ENCODE measurements at regions not wholly inside any gene's neighbourhood (a gene's known extent, or its start where the extent isn't known, plus 50 kb on each side); places are given as distances from the start of the nearest gene placed in this dataset.
A peak's percentile ranks its signal among the peaks of the same experiment; 100 is the strongest.
"Not testable (repeated sequence)": the region's sequence is repeated elsewhere in the genome, so short reads cannot be mapped to it uniquely, and the experiment has no call there.

DNA sequence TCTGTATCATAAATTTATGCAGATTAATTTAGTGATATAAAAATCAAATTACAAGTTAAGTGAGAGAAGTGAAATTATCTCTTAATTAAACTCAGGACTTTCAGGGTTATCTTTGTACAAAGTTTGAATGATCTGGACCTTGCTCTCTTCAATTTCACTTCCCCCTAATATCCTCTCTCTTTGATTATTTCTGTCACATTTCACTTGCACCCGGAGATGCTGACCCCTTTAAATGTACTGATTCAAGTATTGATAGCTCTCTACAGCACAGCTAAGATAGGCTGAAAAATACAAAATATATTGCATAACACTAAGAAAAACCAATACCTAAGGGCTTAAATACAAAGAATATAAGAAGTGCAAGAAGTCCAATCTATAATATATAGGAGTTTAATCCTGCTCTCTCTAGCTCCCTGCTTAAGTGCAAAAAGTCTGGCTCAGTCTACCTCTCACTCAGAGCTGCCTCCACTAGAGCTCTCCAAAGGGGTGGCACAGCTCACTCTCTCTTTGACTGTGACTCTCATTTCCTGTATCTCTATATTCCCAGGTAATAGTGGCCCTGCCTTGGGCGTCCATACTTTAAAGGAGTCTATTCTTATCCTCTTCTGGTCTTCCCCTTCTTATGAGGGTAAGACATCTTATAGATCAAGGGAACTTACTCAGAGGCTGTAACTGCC, 588.4 kb downstream of the RFPL4B start:
- DNase-seq (ENCODE audit: low read depth) = no peak

DNA sequence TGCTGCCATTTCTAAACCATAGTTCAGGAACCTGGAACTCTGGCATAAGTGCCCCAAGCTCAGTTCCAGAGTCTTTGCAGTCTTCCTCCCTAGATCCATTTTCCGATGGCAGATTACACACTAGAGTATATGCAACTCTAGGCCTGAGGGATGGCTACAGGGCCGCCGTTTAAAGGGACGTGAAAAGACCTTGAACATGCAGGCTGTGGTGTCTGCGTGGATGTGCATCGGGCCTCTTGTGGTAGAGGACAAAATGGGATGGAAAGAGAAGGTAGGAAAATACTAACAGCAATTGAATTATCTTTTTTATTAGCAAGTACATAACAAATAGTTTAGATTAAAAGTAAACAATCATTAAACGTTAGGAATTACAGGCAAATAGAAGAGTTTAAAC, 588.9 kb downstream of the RFPL4B start:
- DNase-seq (ENCODE audit: low read depth) = no peak

GRCh38 chr6:112936504-112936903, 589.4 kb downstream of the RFPL4B start:
- DNase-seq (ENCODE audit: low read depth) = peak; percentile 8

GRCh38 chr6:112937690-112938089, 590.6 kb downstream of the RFPL4B start:
- DNase-seq (ENCODE audit: low read depth) = not testable (repeated sequence)

DNA sequence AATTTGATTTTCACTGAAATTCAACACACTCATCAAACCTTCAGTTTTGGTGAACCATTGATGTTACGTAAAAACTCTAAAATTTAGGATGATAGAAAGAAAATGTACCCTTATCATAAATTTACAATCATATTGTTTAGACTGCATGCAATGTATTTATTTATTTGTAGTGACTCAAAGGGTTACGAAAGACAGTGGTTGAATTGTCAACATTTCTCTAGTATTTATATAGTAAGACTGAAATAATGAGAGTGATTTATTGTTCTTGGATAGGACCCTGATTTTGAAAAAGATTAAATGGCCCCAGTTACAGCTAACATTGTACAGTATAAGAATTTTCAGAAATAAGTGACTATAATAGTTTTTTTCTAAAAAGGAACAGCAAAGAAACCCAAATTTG, 591.5 kb downstream of the RFPL4B start:
- DNase-seq (ENCODE audit: low read depth) = no peak

DNA sequence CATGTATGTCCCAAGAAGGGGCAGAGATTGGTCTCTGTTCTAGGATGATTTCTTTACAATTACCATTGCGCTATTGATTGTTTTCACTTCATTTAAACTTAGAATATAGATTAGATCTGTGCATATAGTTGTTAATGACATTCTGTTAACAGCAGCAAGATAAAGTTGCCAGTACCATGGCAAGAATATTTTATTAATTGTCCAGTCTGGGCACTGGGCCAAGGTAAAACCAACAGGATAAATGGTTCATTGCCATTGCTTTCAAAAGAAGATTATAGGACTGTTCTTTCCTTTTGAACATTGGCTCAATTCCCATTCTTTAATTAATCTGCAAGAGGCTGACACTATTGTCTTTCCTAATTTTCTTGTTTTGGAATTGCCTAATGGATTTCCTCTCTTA, 592.4 kb downstream of the RFPL4B start:
- no peak for DNase-seq (ENCODE audit: low read depth)

GRCh38 chr6:112941613-112942012, 594.5 kb downstream of the RFPL4B start:
- DNase-seq (ENCODE audit: low read depth) = no peak

- no peak for DNase-seq (ENCODE audit: low read depth)
Observed at GRCh38 chr6:112946051-112946450, 598.9 kb downstream of the RFPL4B start.

DNA sequence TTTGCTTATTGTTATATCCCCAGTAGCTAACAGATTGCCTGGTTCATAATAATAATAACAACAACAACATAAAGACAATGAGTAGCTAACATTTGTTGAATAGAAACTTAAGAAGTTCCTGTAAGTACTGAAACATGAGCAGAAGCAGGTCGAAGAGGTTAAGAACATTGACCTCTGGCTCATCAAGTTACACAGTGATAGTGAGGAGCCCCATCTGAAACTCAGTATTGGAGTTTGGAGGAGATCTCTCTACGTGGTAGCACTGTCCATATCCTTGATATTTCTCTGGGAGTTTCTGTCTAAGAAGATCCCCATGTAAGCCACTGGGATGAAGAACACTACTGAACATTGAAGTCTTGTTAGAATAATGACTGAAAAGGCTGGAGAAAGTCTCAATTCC, 600.4 kb downstream of the RFPL4B start:
- no peak for DNase-seq (ENCODE audit: low read depth)

- DNase-seq (ENCODE audit: low read depth) = no peak
Observed at GRCh38 chr6:112951829-112952228, 604.7 kb downstream of the RFPL4B start.

DNA sequence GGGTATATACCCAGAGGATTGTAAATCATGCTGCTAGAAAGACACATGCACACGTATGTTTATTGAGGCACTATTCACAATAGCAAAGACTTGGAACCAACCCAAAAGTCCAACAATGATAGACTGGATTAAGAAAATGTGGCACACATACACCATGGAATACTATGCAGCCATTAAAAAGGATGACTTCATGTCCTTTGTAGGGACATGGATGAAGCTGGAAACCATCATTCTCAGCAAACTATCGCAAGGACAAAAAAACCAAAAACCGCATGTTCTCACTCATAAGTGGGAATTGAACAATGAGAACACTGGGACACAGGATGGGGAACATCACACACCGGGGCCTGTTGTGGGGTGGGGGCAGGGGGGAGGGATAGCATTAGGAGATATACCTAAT, 608.6 kb downstream of the RFPL4B start:
- DNase-seq (ENCODE audit: low read depth) = not testable (repeated sequence)

DNA sequence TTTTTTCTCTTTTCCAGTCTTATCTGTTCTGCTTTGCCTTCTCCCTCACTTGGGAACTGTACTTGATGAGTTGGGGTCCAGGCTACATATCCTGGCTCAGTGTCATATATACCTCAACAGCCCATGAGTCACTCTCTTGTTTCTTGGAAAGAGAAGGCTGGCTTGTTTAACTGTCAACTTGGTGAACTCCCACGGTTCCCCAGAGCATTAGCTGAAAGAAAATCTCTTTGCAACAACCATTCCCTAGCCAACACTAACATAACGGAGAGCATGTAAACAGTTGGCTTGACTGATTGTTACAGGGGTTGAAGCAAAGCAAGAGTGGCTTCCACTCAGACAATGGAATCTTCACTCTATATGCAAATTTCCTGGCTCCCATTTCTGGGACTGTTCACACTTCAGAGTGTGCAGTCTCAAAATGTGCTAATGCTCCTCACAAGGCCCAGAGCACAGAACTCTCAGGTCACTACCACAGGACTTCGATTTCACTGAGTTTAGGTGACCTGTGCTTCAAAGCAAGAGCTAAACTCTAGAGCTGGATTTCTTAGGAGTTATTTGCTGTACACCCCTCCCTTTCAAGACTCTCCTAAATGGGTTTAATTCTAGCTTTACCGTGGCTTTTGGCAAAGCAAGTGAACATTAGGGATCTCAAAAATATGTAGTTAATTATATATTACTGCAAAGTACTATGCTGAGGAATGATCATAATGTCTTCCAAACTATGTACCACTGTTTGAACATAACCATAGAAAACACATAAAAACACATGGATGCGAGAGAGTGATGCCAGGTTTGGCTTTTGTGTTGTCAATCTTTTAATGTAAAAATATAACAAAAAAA, 609.8 kb downstream of the RFPL4B start:
- DNase-seq (ENCODE audit: low read depth) = no peak

DNA sequence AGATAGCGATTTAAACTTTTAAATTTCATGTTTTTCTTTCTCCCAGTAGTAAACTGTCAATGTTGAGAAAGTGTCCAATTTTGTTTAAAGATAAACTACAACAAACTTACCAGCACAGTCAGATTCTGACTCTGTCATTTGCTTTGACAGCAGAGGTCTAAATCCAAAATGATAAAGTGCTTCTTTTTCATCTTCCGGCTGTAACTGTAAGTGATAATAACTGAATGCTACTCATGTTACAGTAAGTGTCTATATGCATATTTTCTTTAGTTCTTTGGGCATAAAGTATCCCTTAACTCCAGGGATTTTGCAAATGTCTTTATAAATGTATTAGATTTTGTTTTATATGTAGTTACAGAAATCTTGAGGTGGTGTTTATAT, 610.4 kb downstream of the RFPL4B start:
- DNase-seq (ENCODE audit: low read depth) = no peak

DNA sequence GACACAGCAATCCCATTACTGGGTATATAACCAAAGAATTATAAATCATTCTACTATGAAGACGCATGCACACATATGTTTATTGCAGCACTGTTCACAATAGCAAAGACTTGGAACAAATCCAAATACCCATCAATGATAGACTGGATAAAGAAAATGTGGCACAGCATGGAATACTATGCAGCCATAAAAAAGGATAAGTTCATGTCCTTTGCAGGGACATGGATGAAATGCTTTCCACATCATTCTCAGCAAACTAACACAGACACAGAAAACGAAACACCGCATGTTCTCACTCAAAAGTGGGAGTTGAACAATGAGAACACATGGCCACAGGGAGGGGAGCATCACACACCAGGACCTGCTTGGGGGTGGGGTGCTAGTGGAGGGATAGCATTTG, 613.0 kb downstream of the RFPL4B start:
- DNase-seq (ENCODE audit: low read depth) = not testable (repeated sequence)

DNA sequence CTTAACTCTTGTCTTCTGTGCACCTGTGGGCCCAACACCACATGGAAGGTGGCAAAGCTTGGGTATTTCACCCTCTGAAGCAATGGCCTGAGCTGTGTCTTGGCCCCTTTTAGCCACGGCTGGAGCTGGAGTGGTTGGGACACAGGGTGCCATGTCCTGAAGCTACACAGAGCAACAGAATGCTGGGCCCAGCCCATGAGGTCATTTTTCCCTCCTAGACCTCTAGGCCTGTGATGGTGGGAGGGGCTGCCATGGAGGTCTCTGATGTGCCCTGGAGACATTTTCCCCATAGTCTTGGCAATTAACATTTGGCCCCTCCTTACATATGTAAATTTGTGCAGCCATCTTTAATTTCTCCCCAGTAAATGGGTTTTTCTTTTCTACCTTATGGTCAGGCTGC, 620.8 kb downstream of the RFPL4B start:
- DNase-seq (ENCODE audit: low read depth) = no peak

GRCh38 chr6:112971651-112972050, 624.5 kb downstream of the RFPL4B start:
- no peak for DNase-seq (ENCODE audit: low read depth)

DNA sequence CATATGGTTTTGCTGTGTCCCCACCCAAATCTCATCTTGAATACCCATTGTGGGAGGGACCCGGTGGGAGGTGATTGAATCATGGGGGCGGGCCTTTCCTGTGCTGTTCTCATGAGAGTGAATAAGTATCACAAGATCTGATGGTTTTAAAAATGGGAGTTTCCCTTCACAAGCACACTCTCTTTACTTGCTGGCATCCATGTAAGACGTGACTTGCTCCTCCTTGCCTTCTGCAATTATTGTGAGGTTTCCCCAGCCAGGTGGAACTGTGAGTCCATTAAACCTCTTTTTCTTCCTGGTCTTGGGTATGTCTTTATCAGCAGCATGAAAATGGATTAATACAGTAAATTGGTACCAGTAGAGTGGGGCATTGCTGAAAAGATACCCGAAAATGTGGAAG, 627.8 kb downstream of the RFPL4B start:
- not testable (repeated sequence) for DNase-seq (ENCODE audit: low read depth)

DNA sequence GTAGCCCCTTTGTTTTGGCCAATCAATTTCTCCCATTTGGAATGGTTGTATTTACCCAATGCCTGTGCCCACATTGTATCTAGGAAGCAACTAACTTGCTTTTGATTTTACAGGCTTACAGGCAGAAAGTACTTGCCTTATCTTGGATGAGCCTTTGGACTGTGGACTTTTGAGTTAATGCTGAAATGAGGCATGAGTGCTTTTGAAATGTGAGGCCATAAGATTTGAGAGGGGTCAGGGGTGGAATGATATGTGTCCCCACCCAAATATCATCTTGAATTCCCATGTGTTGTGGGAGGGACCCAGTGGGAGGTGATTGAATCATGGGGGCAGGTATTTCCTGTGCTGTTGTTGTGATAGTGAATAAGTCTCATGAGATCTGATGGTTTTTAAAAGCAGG, 629.4 kb downstream of the RFPL4B start:
- DNase-seq (ENCODE audit: low read depth) = not testable (repeated sequence)

DNA sequence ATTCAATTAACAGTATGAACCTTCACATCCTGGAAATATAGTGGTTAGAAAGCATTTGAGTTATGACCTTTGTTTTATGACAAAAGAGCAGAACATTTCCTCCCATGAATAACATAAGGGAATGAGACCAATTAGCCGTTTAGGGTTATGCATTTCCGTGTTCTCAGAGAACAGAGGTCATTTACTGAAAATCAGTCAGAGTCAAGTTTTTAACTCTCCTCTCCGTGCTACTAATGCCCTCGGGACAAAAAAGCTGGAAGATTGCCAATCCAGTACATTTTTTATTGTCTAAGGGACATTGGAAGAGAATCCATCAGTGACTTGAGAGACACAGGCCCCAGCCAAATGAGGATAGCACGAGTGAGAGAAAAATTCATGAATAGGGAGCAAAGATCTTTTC, 632.7 kb downstream of the RFPL4B start:
- no peak for DNase-seq (ENCODE audit: low read depth)

DNA sequence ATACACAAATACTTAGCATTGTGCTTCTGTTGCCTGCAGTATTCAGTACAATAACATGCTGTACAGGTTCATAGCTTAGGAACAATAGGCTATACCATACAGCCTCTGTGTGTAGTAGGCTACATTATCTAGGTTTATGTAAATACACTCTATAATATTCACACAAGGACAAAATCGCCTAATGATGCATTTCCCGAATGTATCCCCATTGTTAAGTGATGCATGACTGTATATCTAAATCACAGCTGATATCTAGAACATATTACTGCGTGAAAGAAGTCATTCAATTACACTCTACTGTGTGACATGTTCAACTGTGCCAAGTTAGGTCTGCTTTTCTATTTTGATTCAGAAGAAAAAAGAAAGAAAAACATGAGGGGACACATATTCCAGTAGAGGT, 633.5 kb downstream of the RFPL4B start:
- no peak for DNase-seq (ENCODE audit: low read depth)

- no peak for DNase-seq (ENCODE audit: low read depth)
Observed at GRCh38 chr6:112983713-112984261, 636.7 kb downstream of the RFPL4B start.

DNA sequence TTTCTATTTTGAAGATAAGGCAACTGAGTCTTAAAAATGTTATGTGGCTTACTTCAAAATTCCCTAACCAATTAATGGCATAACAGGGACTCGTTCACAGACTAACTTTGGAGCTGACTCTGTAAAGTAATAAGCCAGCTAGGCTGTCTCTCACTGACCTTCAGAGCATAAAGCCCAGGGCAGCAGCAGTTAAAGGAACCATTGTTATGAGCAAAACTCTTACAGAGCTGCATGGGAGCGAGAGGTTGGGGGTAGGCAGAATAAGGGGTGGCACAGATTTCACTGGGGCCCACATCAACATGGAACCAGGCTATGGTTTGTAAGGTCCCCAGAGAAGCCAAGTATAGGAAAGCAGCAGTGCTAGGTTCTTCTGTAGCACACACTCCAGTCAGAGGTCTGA, 637.8 kb downstream of the RFPL4B start:
- no peak for DNase-seq (ENCODE audit: low read depth)

DNA sequence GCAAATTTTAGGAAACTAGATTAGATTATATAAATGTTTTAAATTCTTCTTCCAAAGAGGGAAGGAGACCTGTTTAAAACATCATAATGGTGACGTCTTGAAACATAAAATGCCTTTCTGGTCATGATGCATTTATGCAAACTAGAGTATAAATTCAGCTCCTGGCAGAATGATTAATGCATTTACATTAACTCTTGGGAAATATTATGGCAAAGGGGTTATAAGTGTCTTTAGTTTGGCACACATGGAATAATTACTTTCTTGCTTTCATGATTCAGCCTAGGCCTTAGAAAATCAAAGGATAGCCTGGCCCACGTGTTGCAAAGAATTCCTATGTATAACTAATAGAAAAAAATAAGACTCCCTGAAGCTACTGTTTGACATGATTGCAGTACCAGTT, 639.2 kb downstream of the RFPL4B start:
- DNase-seq (ENCODE audit: low read depth) = no peak

Data from HS-5 (cell line).